PC-3 (cell line): ENCODE measurements at regions not wholly inside any gene's neighbourhood (a gene's known extent, or its start where the extent isn't known, plus 50 kb on each side); places are given as distances from the start of the nearest gene placed in this dataset.
A peak's percentile ranks its signal among the peaks of the same experiment; 100 is the strongest.

Experiments
- ATAC-seq: fragments of 200-7000 bp; cut with Tn5 transposase; 2 replicates; pipeline ENCODE4 v1.9.1; 2020; ENCODE audit warnings: mild to moderate bottlenecking, moderate library complexity
- BruUV-seq: library from RNA; stranded (reverse); fragments of 400-500 nt; replicated peaks from 2 replicates; lab custom pipeline; 2021; lab: Mats Ljungman, UMichigan
- CTCF ChIA-PET: fragments of 300-600 bp; sonication (Branson Sonifier 250); formaldehyde crosslinking; loops from one replicate; lab custom pipeline; 2022; ENCODE audit warnings: antibody characterized with exemption; lab: Charles Lee
- POLR2A ChIA-PET: fragments of 300-600 bp; sonication (Branson Sonifier 250); formaldehyde crosslinking; loops from one replicate; lab custom pipeline; 2022; ENCODE audit warnings: antibody characterized with exemption; ENCODE audit not compliant: unreplicated experiment; lab: Charles Lee
- DNase-seq: peaks from one replicate; pipeline ENCODE4 v3.0.0-alpha.2; 2015
- H2AFZ ChIP-seq: fragments of 300-600 bp; sonication (generic); 2 replicates; pipeline ENCODE4 v1.6.0; 2016; ENCODE audit warnings: antibody characterized with exemption, low read length
- H3F3A ChIP-seq: fragments of 300-600 bp; sonication (generic); one replicate; pipeline ENCODE4 v1.6.0; 2017; ENCODE audit warnings: antibody characterized with exemption, low read length, control low read depth, mild to moderate bottlenecking; ENCODE audit not compliant: unreplicated experiment
- H3K27ac ChIP-seq: fragments of 300-600 bp; sonication (generic); 2 replicates; pipeline ENCODE4 v1.5.1; 2016; ENCODE audit warnings: mild to moderate bottlenecking, low read length
- H3K27me3 ChIP-seq: fragments of 300-600 bp; sonication (generic); 2 replicates; pipeline ENCODE4 v1.6.1; 2016; ENCODE audit warnings: low read length, mixed read lengths
- H3K36me3 ChIP-seq: fragments of 300-600 bp; sonication (generic); 2 replicates; pipeline ENCODE4 v1.6.1; 2016; ENCODE audit warnings: low read depth, mixed run types, low read length, mixed read lengths
- H3K4me1 ChIP-seq: fragments of 300-600 bp; sonication (generic); 2 replicates; pipeline ENCODE4 v1.5.1; 2016; ENCODE audit warnings: low read length; ENCODE audit not compliant: insufficient read depth
- H3K4me2 ChIP-seq: fragments of 300-600 bp; sonication (generic); 2 replicates; pipeline ENCODE4 v1.6.0; 2016; ENCODE audit warnings: low read length
- H3K4me3 ChIP-seq: fragments of 300-600 bp; sonication (generic); 2 replicates; pipeline ENCODE4 v1.5.1; 2016; ENCODE audit warnings: mild to moderate bottlenecking, low read length, mixed read lengths
- H3K79me2 ChIP-seq: fragments of 300-600 bp; sonication (generic); 2 replicates; pipeline ENCODE4 v1.6.1; 2017; ENCODE audit warnings: low read length, mixed read lengths
- H3K9ac ChIP-seq: fragments of 300-600 bp; sonication (generic); 2 replicates; pipeline ENCODE4 v1.6.0; 2016; ENCODE audit warnings: mild to moderate bottlenecking, low read length
- H3K9me2 ChIP-seq: fragments of 300-600 bp; sonication (generic); replicated peaks from 2 replicates; pipeline ENCODE4 v1.6.1; 2016; ENCODE audit warnings: mixed run types, low read length, mixed read lengths
- H3K9me3 ChIP-seq: fragments of 300-600 bp; sonication (generic); 2 replicates; pipeline ENCODE4 v1.6.1; 2016; ENCODE audit warnings: low read length, mixed read lengths
- H4K20me1 ChIP-seq: fragments of 300-600 bp; sonication (generic); 2 replicates; pipeline ENCODE4 v1.6.1; 2016; ENCODE audit warnings: low read length, mixed read lengths
- EZH2 ChIP-seq: fragments of 300-600 bp; sonication (generic); IDR thresholded peaks from one replicate; pipeline ENCODE4 v1.6.1; 2017; ENCODE audit warnings: antibody characterized with exemption, mild to moderate bottlenecking, low read length; ENCODE audit not compliant: unreplicated experiment
- EZH2phosphoT487 ChIP-seq: fragments of 300-600 bp; sonication (generic); IDR thresholded peaks from 2 replicates; pipeline ENCODE4 v1.6.1; 2018; ENCODE audit warnings: mild to moderate bottlenecking, antibody characterized with exemption, low read length, borderline replicate concordance
- intact Hi-C: fragments of 100-400 bp; cut with micrococcal nuclease; formaldehyde crosslinking; loops from 2 replicates; pipeline ENCODE4 v1.9.0; 2023
- TF ChIP-seq, protein P1 (sequence below): fragments of 300-600 bp; sonication (generic); conservative IDR thresholded peaks from 2 replicates; pipeline ENCODE4 v1.5.1; 2017; ENCODE audit warnings: antibody characterized with exemption, low read depth, mild to moderate bottlenecking, low read length

DNA sequence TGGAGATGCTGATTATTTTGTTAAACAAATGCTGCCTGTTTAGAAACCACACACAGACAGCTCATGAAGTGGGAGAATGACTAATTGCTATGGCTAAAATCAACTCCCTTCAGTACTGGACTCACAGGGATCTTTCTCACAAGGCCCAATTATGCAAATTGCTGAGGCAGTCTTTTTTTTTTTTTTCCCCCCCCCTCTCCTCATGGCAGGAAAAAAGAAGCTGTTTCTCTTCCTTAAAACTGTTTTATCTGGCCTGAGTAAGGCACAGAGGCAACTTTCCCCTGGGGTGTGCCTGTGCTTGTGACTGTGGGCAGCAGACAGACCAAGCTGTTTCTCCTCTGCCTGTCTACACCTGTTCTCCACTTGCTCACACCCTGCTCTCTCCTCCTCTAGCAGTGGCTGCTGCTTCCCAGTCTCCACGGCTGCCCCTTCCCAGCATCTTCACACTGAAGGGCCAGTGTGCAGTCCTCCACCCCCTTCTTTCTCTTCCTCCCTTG lies 65.4 kb upstream of the STEAP1B start:
- ATAC-seq, result peak; percentile 16
- intact Hi-C loops, result loop anchor here (10.0 kb wide), 1 partner anchor 289 kb away; no protein-coding TSS in a partner anchor

DNA sequence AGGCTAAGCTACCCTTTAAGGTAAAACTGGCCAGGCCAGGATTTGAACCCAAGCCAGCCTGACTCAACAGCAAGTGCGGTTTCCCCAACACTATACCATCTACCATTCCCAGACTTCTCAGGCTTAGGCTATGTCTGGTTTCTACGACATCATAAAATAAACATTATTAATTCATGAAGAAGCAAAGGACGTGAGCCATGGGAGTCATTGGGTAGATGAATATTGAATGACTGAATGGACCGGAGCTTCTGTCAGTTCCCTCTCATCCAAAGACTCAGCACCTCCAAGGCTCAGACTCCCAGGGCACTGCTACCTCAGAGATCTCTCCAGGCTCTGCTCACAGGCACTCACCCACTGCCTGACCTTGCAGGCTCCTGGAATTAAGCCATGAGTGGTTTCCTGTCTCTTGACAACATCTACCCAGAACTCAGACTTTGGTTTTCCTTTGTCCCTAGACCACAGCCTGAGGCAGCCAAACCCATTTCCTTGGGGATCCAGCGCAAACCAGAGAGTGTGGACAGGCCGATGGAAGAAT lies 64.6 kb upstream of the STEAP1B start:
- Histone ChIP-seq H3K36me3 (no peaks in the 10 kb centered on the region), H2AFZ (no peak overlapping the region), H3K9ac (peak overlapping the region; percentile 83), H3K4me1 (peaks cover 74% of the 10 kb centered on the region), H3K4me3 (peak overlapping the region; percentile 14; the same call in 1 of the 2 replicates), H3K9me2 (no peaks in the 10 kb centered on the region), H3K79me2 (no peaks in the 10 kb centered on the region), H3F3A (no peaks in the 10 kb centered on the region), H3K9me3 (no peaks in the 10 kb centered on the region), H3K27me3 (no peaks in the 10 kb centered on the region), H3K4me2 (peak overlapping the region; percentile 61), H3K27ac (peak overlapping the region; percentile 95), H4K20me1 (no peaks in the 10 kb centered on the region)
- CTCF ChIA-PET, result interaction anchor here (1.2 to 1.5 kb wide), 2 partner anchors 13 to 218 kb away, joined by 4 read pairs; no protein-coding TSS in a partner anchor
- ATAC-seq (peak; percentile 35), DNase-seq (peak; percentile 88)
- TF ChIP-seq EZH2 (no peak), EZH2phosphoT487 (no peak)
- TF ChIP-seq, protein P1, sequence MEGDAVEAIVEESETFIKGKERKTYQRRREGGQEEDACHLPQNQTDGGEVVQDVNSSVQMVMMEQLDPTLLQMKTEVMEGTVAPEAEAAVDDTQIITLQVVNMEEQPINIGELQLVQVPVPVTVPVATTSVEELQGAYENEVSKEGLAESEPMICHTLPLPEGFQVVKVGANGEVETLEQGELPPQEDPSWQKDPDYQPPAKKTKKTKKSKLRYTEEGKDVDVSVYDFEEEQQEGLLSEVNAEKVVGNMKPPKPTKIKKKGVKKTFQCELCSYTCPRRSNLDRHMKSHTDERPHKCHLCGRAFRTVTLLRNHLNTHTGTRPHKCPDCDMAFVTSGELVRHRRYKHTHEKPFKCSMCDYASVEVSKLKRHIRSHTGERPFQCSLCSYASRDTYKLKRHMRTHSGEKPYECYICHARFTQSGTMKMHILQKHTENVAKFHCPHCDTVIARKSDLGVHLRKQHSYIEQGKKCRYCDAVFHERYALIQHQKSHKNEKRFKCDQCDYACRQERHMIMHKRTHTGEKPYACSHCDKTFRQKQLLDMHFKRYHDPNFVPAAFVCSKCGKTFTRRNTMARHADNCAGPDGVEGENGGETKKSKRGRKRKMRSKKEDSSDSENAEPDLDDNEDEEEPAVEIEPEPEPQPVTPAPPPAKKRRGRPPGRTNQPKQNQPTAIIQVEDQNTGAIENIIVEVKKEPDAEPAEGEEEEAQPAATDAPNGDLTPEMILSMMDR, result no peak
- BruUV-seq, result no TSS peak
- POLR2A ChIA-PET, result interaction anchor here (0.6 kb wide), 1 partner anchor 60 kb away, joined by 5 read pairs; no protein-coding TSS in a partner anchor
- intact Hi-C loops, result loop anchor here (5.0 to 10.0 kb wide), 2 partner anchors 33 to 290 kb away; no protein-coding TSS in a partner anchor

More for the DNA sequence above, 65.4 kb upstream of the STEAP1B start:
- Histone ChIP-seq H4K20me1 (no peaks in the 10 kb centered on the region), H3K79me2 (no peaks in the 10 kb centered on the region), H3K4me3 (peak overlapping the region; percentile 14; the same call in 1 of the 2 replicates), H3K36me3 (no peaks in the 10 kb centered on the region), H3F3A (no peaks in the 10 kb centered on the region), H3K4me1 (peaks cover 76% of the 10 kb centered on the region), H3K9ac (peak overlapping the region; percentile 83), H2AFZ (no peak overlapping the region), H3K27me3 (no peaks in the 10 kb centered on the region), H3K27ac (peak overlapping the region; percentile 95), H3K4me2 (peak overlapping the region; percentile 61), H3K9me3 (no peaks in the 10 kb centered on the region), H3K9me2 (no peaks in the 10 kb centered on the region)
- CTCF ChIA-PET, result interaction anchor here (0.6 to 1.5 kb wide), 6 partner anchors 12 to 217 kb away, joined by 4 to 10 read pairs (median 6); no protein-coding TSS in a partner anchor
- POLR2A ChIA-PET, result interaction anchor here (0.6 kb wide), 2 partner anchors 60 to 162 kb away, joined by 5 to 15 read pairs; partner anchors contain the start of gene IL6
- BruUV-seq, result no TSS peak
- TF ChIP-seq EZH2phosphoT487 (no peak), EZH2 (no peak)
- TF ChIP-seq, protein P1, result no peak
- peak; percentile 60 for DNase-seq
